Mesenchymal stem cell (in vitro differentiated cells and primary cell): ENCODE measurements at regions not wholly inside any gene's neighbourhood (a gene's known extent, or its start where the extent isn't known, plus 50 kb on each side); places are given as distances from the start of the nearest gene placed in this dataset.

Source experiments
- DNase-seq: peaks from one replicate; pipeline ENCODE4 v3.0.0-alpha.2; 2013
- H2AFZ ChIP-seq: one replicate; pipeline ENCODE4 v1.6.1; 2013; ENCODE audit warnings: low read depth, mild to moderate bottlenecking, control low read depth, inconsistent platforms, low read length, moderate library complexity
- H2AK5ac ChIP-seq: 2 replicates; pipeline ENCODE4 v1.6.1; 2013; ENCODE audit warnings: low read length, moderate library complexity, mild to moderate bottlenecking, inconsistent platforms; ENCODE audit not compliant: severe bottlenecking
- H2BK120ac ChIP-seq: one replicate; pipeline ENCODE4 v1.6.1; 2013; ENCODE audit warnings: low read depth, mild to moderate bottlenecking, inconsistent platforms, low read length, moderate library complexity
- H2BK12ac ChIP-seq, 2 experiments: one replicate each; pipeline ENCODE4 v1.6.1; 2013; ENCODE audit warnings: inconsistent platforms in 2 of 2, low read length in 2 of 2, mild to moderate bottlenecking in 2 of 2, moderate library complexity in 2 of 2, control low read depth in 1 of 2
- H2BK15ac ChIP-seq: one replicate; pipeline ENCODE4 v1.6.1; 2013; ENCODE audit warnings: mild to moderate bottlenecking, low read depth, inconsistent platforms; ENCODE audit not compliant: poor library complexity, severe bottlenecking
- H2BK5ac ChIP-seq: 2 replicates; pipeline ENCODE4 v1.6.1; 2013; ENCODE audit warnings: low read depth, mild to moderate bottlenecking, low read length, control low read depth, inconsistent platforms; ENCODE audit not compliant: poor library complexity, severe bottlenecking
- H3K14ac ChIP-seq, 2 experiments: one replicate each; pipeline ENCODE4 v1.6.1; 2013; ENCODE audit warnings: inconsistent platforms in 2 of 2, low read length in 2 of 2, control low read depth in 1 of 2, mild to moderate bottlenecking in 1 of 2, moderate library complexity in 1 of 2
- H3K18ac ChIP-seq, 2 experiments: one replicate each; pipeline ENCODE4 v1.6.1; 2013; ENCODE audit warnings: inconsistent platforms in 2 of 2, low read length in 2 of 2, control low read depth in 1 of 2, low read depth in 1 of 2, mild to moderate bottlenecking in 1 of 2
- H3K23ac ChIP-seq, 2 experiments: one replicate each; pipeline ENCODE4 v1.6.1; 2013; ENCODE audit warnings: inconsistent platforms in 2 of 2, low read length in 2 of 2, mild to moderate bottlenecking in 2 of 2, moderate library complexity in 2 of 2, control low read depth in 1 of 2
- H3K27ac ChIP-seq: 2 replicates; pipeline ENCODE4 v1.5.1; 2013; ENCODE audit warnings: mild to moderate bottlenecking, moderate library complexity, low read length, control low read depth, inconsistent platforms; ENCODE audit not compliant: poor library complexity, severe bottlenecking
- H3K27me3 ChIP-seq, 2 experiments: 2 replicates each; pipeline versions ENCODE4 v1.6.1 to v1.7.0; 2013; ENCODE audit warnings: low read length in 2 of 2, mild to moderate bottlenecking in 2 of 2, moderate library complexity in 2 of 2, control low read depth in 1 of 2, inconsistent platforms in 1 of 2; ENCODE audit not compliant: control insufficient read depth in 1 of 2, insufficient read depth in 1 of 2
- H3K36me3 ChIP-seq, 2 experiments: 2 replicates each; pipeline versions ENCODE4 v1.6.1 to v1.7.0; 2013; ENCODE audit warnings: low read length in 2 of 2, control low read depth in 1 of 2, inconsistent platforms in 1 of 2, low read depth in 1 of 2, mild to moderate bottlenecking in 1 of 2; ENCODE audit not compliant: insufficient read depth in 2 of 2, control insufficient read depth in 1 of 2
- H3K4ac ChIP-seq, 2 experiments: one replicate each; pipeline ENCODE4 v1.6.1; 2013; ENCODE audit warnings: inconsistent platforms in 2 of 2, low read length in 2 of 2, mild to moderate bottlenecking in 2 of 2, moderate library complexity in 2 of 2, control low read depth in 1 of 2, low read depth in 1 of 2
- H3K4me1 ChIP-seq: 2 replicates; pipeline ENCODE4 v1.6.1; 2013; ENCODE audit warnings: low read depth, low read length, control low read depth; ENCODE audit not compliant: control insufficient read depth, insufficient read depth
- H3K4me2 ChIP-seq: 2 replicates; pipeline ENCODE4 v1.6.1; 2013; ENCODE audit warnings: low read length, mild to moderate bottlenecking, inconsistent platforms; ENCODE audit not compliant: poor library complexity, severe bottlenecking
- H3K4me3 ChIP-seq, 2 experiments: 2 replicates each; pipeline versions ENCODE4 v1.5.1 to v1.7.0; 2013; ENCODE audit warnings: low read length in 2 of 2, mild to moderate bottlenecking in 2 of 2, control low read depth in 1 of 2, low read depth in 1 of 2; ENCODE audit not compliant: insufficient read depth in 1 of 2
- H3K79me1 ChIP-seq: replicated peaks from 2 replicates; pipeline ENCODE4 v1.6.1; 2013; ENCODE audit warnings: mild to moderate bottlenecking, control low read depth, low read length, inconsistent platforms; ENCODE audit not compliant: poor library complexity, severe bottlenecking
- H3K9ac ChIP-seq: 2 replicates; pipeline ENCODE4 v1.7.0; 2013; ENCODE audit warnings: mild to moderate bottlenecking, low read length, moderate library complexity
- H3K9me3 ChIP-seq: 2 replicates; pipeline ENCODE4 v1.7.0; 2013; ENCODE audit warnings: mild to moderate bottlenecking, low read length; ENCODE audit not compliant: control insufficient read depth
- H4K8ac ChIP-seq: one replicate; pipeline ENCODE4 v1.6.1; 2013; ENCODE audit warnings: inconsistent platforms, mild to moderate bottlenecking, low read length, moderate library complexity
- H4K91ac ChIP-seq: one replicate; pipeline ENCODE4 v1.6.1; 2013; ENCODE audit warnings: mild to moderate bottlenecking, low read length, inconsistent platforms
- WGBS: methylation state at CpG from one replicate; pipeline ENCODE4 v1.1.7; 2013; ENCODE audit warnings: mixed read lengths; 5-methylcytosine and 5-hydroxymethylcytosine counted together

DNA sequence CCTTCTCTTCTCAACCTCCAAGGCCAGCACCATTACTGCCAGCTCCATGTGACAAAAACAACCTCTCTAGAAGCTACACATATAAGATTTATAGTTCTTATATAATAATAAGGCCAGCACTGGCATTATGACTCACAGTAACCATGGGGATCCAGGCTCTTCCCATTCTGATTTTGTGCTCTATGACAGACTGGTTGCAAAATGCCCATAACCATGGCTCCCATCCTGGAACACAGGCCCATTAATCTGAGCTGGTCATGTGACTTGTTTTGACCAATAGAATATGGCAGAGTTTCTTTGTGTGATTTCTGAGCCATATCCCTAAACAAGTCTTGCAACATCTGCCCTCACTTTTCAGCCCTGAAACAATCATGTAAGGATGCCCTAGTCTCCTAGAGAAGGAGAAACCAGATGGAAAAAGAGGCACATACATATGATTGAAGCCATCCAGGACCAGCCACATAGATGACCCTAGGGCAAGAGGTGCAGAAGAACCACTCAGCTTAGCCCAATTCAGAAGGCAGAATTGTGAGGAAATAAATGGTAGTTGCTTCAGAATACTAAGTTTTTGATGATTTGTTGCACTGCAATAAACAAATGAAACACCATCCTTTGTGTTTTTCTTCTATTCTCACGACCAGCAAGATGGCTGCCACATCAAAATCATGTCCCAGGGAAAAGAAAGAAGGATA lies 173.9 kb downstream of the SUCLG1 start:
- Histone ChIP-seq H3K79me1 (no peaks in the 10 kb centered on the region), H3K4ac (no peak overlapping the region), H3K27ac (no peak overlapping the region), H2BK12ac (no peak overlapping the region), H3K4me1 (peaks cover 1% of the 10 kb centered on the region), H2BK15ac (no peak overlapping the region), H3K27me3 (no peaks in the 10 kb centered on the region), H3K9me3 (no peaks in the 10 kb centered on the region), H3K23ac (no peak overlapping the region), H4K8ac (no peak overlapping the region), H2BK5ac (no peak overlapping the region), H3K9ac (no peak overlapping the region), H3K18ac (no peak overlapping the region), H3K4me2 (no peak overlapping the region), H3K36me3 (no peaks in the 10 kb centered on the region), H2BK120ac (no peak overlapping the region), H4K91ac (no peak overlapping the region), H2AFZ (no peak overlapping the region), H3K14ac (no peak overlapping the region), H2AK5ac (no peak overlapping the region), H3K4me3 (no peak overlapping the region)
- DNase-seq = no peak
- WGBS = no CpG with 5 or more reads among the region's 1 CpG

- H3K23ac ChIP-seq = no peak overlapping the region
- no peak overlapping the region for H3K9ac ChIP-seq
- H2AK5ac ChIP-seq = no peak overlapping the region
- no peak overlapping the region for H2AFZ ChIP-seq
- H3K36me3 ChIP-seq = no peaks in the 10 kb centered on the region
- no peaks in the 10 kb centered on the region for H3K9me3 ChIP-seq
- H4K8ac ChIP-seq = no peak overlapping the region
- 58% methylated on average over 3 of the region's 3 CpGs for WGBS
- peaks cover under 1% of the 10 kb centered on the region for H3K4me1 ChIP-seq
- H3K14ac ChIP-seq = no peak overlapping the region
- no peak overlapping the region for H3K18ac ChIP-seq
- no peak overlapping the region for H2BK120ac ChIP-seq
- H2BK15ac ChIP-seq = no peak overlapping the region
- no peaks in the 10 kb centered on the region for H3K27me3 ChIP-seq
- no peaks in the 10 kb centered on the region for H3K79me1 ChIP-seq
- no peak overlapping the region for H2BK5ac ChIP-seq
- no peak for DNase-seq
- H3K27ac ChIP-seq = no peak overlapping the region
- no peak overlapping the region for H3K4ac ChIP-seq
- no peak overlapping the region for H4K91ac ChIP-seq
- H2BK12ac ChIP-seq = no peak overlapping the region
- no peak overlapping the region for H3K4me2 ChIP-seq
- H3K4me3 ChIP-seq = no peak overlapping the region
These were observed 175.6 kb downstream of the SUCLG1 start for GRCh38 chr2:84283506-84283905.

DNA sequence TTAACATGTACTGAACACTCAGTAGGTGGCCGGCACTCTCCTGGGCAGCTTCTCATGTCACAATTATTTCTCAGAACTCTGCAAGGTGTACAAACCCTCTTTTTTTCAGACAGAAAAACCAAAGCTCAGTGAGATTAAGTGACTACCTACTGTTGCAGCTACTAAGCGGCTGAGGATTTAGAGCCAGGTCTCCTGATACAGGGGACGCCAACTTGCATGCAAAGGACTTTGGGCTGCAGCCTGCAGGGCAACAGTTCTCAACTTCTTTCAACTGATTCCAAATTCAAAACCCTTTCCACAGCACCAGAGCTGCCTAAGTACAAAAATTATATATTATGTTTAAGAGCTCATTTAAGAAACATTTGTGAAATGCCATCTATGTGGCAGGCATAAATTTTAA lies 177.6 kb downstream of the SUCLG1 start:
- Histone ChIP-seq H3K4ac (no peak overlapping the region), H2BK5ac (no peak overlapping the region)
- 98% methylated on average over 2 of the region's 3 CpGs for WGBS

GRCh38 chr2:84280873-84281272 lies 178.2 kb downstream of the SUCLG1 start:
- H3K4me1 ChIP-seq = no peaks in the 10 kb centered on the region
- no peaks in the 10 kb centered on the region for H3K9me3 ChIP-seq
- H2BK15ac ChIP-seq = no peak overlapping the region
- no peak overlapping the region for H4K8ac ChIP-seq
- no peak overlapping the region for H3K18ac ChIP-seq
- DNase-seq = no peak
- H3K4me2 ChIP-seq = no peak overlapping the region
- no peaks in the 10 kb centered on the region for H3K36me3 ChIP-seq
- no peak overlapping the region for H3K9ac ChIP-seq
- no peak overlapping the region for H4K91ac ChIP-seq
- no peak overlapping the region for H2BK120ac ChIP-seq
- H3K27ac ChIP-seq = no peak overlapping the region
- peaks cover 0 to 3% of the 10 kb centered on the region in 2 experiments for H3K27me3 ChIP-seq
- H3K79me1 ChIP-seq = no peaks in the 10 kb centered on the region
- no peak overlapping the region for H2BK12ac ChIP-seq
- no peak overlapping the region for H2BK5ac ChIP-seq
- no peak overlapping the region for H3K4me3 ChIP-seq
- no peak overlapping the region for H3K23ac ChIP-seq
- H2AFZ ChIP-seq = no peak overlapping the region
- no peak overlapping the region for H3K14ac ChIP-seq
- 100% methylated on average over 1 of the region's 1 CpG for WGBS
- H2AK5ac ChIP-seq = no peak overlapping the region
- no peak overlapping the region for H3K4ac ChIP-seq

More for the DNA sequence above, 177.6 kb downstream of the SUCLG1 start:
- Histone ChIP-seq H3K14ac (no peak overlapping the region), H3K27ac (no peak overlapping the region), H3K79me1 (no peaks in the 10 kb centered on the region), H3K27me3 (peaks cover 0 to 3% of the 10 kb centered on the region in 2 experiments), H4K91ac (no peak overlapping the region), H3K9ac (no peak overlapping the region), H2AK5ac (no peak overlapping the region), H3K4me1 (no peaks in the 10 kb centered on the region), H3K4me2 (no peak overlapping the region), H3K36me3 (no peaks in the 10 kb centered on the region), H2BK15ac (no peak overlapping the region), H2BK12ac (no peak overlapping the region), H4K8ac (no peak overlapping the region), H2BK120ac (no peak overlapping the region), H3K9me3 (no peaks in the 10 kb centered on the region), H3K18ac (no peak overlapping the region), H3K23ac (no peak overlapping the region), H3K4me3 (no peak overlapping the region), H2AFZ (no peak overlapping the region)
- no peak for DNase-seq
